Astrocyte (in vitro differentiated cells and primary cell): ENCODE measurements at regions not wholly inside any gene's neighbourhood (a gene's known extent, or its start where the extent isn't known, plus 50 kb on each side); places are given as distances from the start of the nearest gene placed in this dataset.

ENCODE experiments used
- EZH2 ChIP-seq: IDR thresholded peaks from 2 replicates; pipeline ENCODE4 v1.6.1; 2012; ENCODE audit warnings: mild to moderate bottlenecking, low read length, inconsistent platforms; ENCODE audit not compliant: insufficient read depth
- TF ChIP-seq, protein P1 (sequence below): IDR thresholded peaks from 2 replicates; pipeline ENCODE4 v1.5.1; 2011; ENCODE audit warnings: low read depth, mild to moderate bottlenecking, inconsistent platforms, low read length, moderate library complexity; ENCODE audit not compliant: insufficient read depth

DNA sequence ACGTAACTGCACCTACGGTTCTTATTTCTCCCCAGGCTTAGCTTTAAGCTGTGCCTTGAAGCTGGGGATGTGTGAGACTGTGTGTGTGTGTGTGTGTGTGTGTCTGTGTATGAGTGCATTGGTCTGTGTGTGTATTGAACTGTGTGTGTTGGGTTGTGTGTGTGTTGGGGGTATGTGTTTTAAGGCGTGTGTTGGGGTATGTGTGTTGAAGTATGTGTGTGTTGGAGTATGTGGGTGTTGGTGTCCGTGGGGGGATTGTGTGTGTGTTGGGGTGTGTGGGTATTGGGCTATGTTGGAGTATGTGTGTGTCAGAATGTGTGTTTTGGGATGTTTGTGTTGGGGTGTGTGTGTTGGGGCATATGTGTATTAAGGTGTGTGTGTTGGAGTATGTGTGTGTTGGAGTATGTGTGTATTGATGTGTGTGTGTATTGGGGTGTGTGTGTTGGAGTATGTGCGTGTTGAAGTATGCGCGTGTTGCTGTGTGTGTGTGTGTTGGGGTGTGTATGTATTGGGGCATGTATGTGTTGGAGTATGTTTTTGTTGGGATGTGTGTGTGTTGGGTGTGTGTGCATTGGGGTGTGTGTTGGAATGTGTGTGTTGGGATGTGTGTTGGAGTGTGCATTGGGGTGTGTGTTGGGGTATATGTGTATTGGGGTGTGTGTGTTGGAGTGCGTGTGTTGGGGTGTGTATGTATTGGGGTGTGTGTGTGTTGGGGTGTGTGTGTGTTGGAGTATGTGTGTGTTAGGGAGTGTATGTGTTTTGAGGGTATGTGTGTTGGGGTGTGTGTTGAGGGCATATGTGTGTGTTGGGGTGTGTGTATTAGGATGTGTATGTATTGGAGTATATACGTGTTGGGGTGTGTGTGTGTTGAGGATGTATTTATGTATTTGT is 76.4 kb downstream of the LSM3 start:
- TF ChIP-seq, protein P1, sequence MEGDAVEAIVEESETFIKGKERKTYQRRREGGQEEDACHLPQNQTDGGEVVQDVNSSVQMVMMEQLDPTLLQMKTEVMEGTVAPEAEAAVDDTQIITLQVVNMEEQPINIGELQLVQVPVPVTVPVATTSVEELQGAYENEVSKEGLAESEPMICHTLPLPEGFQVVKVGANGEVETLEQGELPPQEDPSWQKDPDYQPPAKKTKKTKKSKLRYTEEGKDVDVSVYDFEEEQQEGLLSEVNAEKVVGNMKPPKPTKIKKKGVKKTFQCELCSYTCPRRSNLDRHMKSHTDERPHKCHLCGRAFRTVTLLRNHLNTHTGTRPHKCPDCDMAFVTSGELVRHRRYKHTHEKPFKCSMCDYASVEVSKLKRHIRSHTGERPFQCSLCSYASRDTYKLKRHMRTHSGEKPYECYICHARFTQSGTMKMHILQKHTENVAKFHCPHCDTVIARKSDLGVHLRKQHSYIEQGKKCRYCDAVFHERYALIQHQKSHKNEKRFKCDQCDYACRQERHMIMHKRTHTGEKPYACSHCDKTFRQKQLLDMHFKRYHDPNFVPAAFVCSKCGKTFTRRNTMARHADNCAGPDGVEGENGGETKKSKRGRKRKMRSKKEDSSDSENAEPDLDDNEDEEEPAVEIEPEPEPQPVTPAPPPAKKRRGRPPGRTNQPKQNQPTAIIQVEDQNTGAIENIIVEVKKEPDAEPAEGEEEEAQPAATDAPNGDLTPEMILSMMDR, result no peak
- no peak for TF ChIP-seq EZH2
